Middle frontal gyrus (tissue), 1 donor: ENCODE measurements at regions not wholly inside any gene's neighbourhood (a gene's known extent, or its start where the extent isn't known, plus 50 kb on each side); places are given as distances from the start of the nearest gene placed in this dataset.

Experiments
- DNase-seq: peaks from one replicate; pipeline ENCODE4 v3.0.0-alpha.2; 2015; ENCODE audit warnings: low spot score; ENCODE audit errors: extremely low spot score

- no peak for DNase-seq
Observed at GRCh38 chr1:25082216-25082899, 149.9 kb downstream of the SYF2 start.

GRCh38 chr1:25081496-25081895, 150.8 kb downstream of the SYF2 start:
- DNase-seq: no peak

- DNase-seq: no peak
Observed at GRCh38 chr1:25080294-25081209, 150.5 kb upstream of the RUNX3 start.

GRCh38 chr1:25079048-25079447, 149.0 kb upstream of the RUNX3 start:
- DNase-seq: no peak

GRCh38 chr1:25074351-25075227, 144.5 kb upstream of the RUNX3 start:
- no peak for DNase-seq

- DNase-seq: no peak
Observed at GRCh38 chr1:25073640-25074270, 143.7 kb upstream of the RUNX3 start.

GRCh38 chr1:25072461-25072860, 142.4 kb upstream of the RUNX3 start:
- no peak for DNase-seq

- no peak for DNase-seq
Observed at GRCh38 chr1:25068829-25069228, 138.8 kb upstream of the RUNX3 start.

- DNase-seq: no peak
Observed at GRCh38 chr1:25068316-25068715, 138.2 kb upstream of the RUNX3 start.

- DNase-seq: no peak
Observed at GRCh38 chr1:25067518-25068251, 137.6 kb upstream of the RUNX3 start.

GRCh38 chr1:25066731-25067517, 136.8 kb upstream of the RUNX3 start:
- no peak for DNase-seq

GRCh38 chr1:25066256-25066655, 136.2 kb upstream of the RUNX3 start:
- no peak for DNase-seq

- no peak for DNase-seq
Observed at GRCh38 chr1:25065795-25066238, 135.7 kb upstream of the RUNX3 start.

- no peak for DNase-seq
Observed at GRCh38 chr1:25065321-25065721, 135.2 kb upstream of the RUNX3 start.

GRCh38 chr1:25064465-25065240, 134.6 kb upstream of the RUNX3 start:
- DNase-seq: no peak

GRCh38 chr1:25063591-25064416, 133.7 kb upstream of the RUNX3 start:
- DNase-seq: no peak

- DNase-seq: no peak
Observed at GRCh38 chr1:25062621-25063255, 132.7 kb upstream of the RUNX3 start.
